Liver (tissue), 3 donors: ENCODE measurements at regions not wholly inside any gene's neighbourhood (a gene's known extent, or its start where the extent isn't known, plus 50 kb on each side); places are given as distances from the start of the nearest gene placed in this dataset.

ENCODE experiments used
- CTCF ChIP-seq: fragments of 150-350 bp; IDR thresholded peaks from 2 replicates; pipeline ENCODE4 v1.5.1; 2017; ENCODE audit warnings: improper control_type of control experiment, low read depth, low read length; ENCODE audit not compliant: missing input control
- EGR1 ChIP-seq, 2 donors: IDR thresholded peaks; 2 replicates each; pipeline ENCODE4 v1.6.1; 2016 to 2018; ENCODE audit warnings: antibody characterized with exemption in 2 of 2, low read depth in 2 of 2
- FOXA1 ChIP-seq: IDR thresholded peaks from 2 replicates; pipeline ENCODE4 v1.6.1; 2016; ENCODE audit warnings: antibody characterized with exemption
- GABPA ChIP-seq, 2 donors: IDR thresholded peaks in 1 of 2; conservative IDR thresholded peaks in 1 of 2; 2 replicates each; pipeline ENCODE4 v1.6.1; 2016; ENCODE audit warnings: antibody characterized with exemption in 2 of 2, mild to moderate bottlenecking in 1 of 2, moderate library complexity in 1 of 2
- HNF4G ChIP-seq: IDR thresholded peaks from 2 replicates; pipeline ENCODE4 v1.6.1; 2016; ENCODE audit warnings: antibody characterized with exemption
- JUND ChIP-seq, 2 donors: IDR thresholded peaks; 2 replicates each; pipeline ENCODE4 v1.6.1; 2016; ENCODE audit warnings: antibody characterized with exemption in 2 of 2
- MAX ChIP-seq: IDR thresholded peaks from 2 replicates; pipeline ENCODE4 v1.6.1; 2016; ENCODE audit warnings: antibody characterized with exemption
- RAD21 ChIP-seq, 2 donors: IDR thresholded peaks; 2 replicates each; pipeline ENCODE4 v1.6.1; 2016; ENCODE audit warnings: antibody characterized with exemption in 2 of 2, mild to moderate bottlenecking in 2 of 2
- REST ChIP-seq: IDR thresholded peaks from 2 replicates; pipeline ENCODE4 v1.6.1; 2016; ENCODE audit warnings: antibody characterized with exemption, mild to moderate bottlenecking
- RXRA ChIP-seq, 2 donors: IDR thresholded peaks; 2 replicates each; pipeline ENCODE4 v1.6.1; 2017 to 2018; ENCODE audit warnings: antibody characterized with exemption in 2 of 2, mild to moderate bottlenecking in 1 of 2
- SP1 ChIP-seq: IDR thresholded peaks from 2 replicates; pipeline ENCODE4 v1.6.1; 2018; ENCODE audit warnings: antibody characterized with exemption, mild to moderate bottlenecking
- TAF1 ChIP-seq: conservative IDR thresholded peaks from 2 replicates; pipeline ENCODE4 v1.6.1; 2016; ENCODE audit warnings: antibody characterized with exemption, mild to moderate bottlenecking
- YY1 ChIP-seq: IDR thresholded peaks from 2 replicates; pipeline ENCODE4 v1.6.1; 2016; ENCODE audit warnings: antibody characterized with exemption, mild to moderate bottlenecking
- ZBTB33 ChIP-seq: IDR thresholded peaks from 2 replicates; pipeline ENCODE4 v1.6.1; 2016; ENCODE audit warnings: antibody characterized with exemption
- donor health status: healthy.
- donor health status: healthy.

- TF ChIP-seq CTCF: no peak
- no peak for TF ChIP-seq FOXA1
- TF ChIP-seq SP1: no peak
- no peak for TF ChIP-seq YY1
- no peak for TF ChIP-seq REST
- TF ChIP-seq HNF4G: no peak
- TF ChIP-seq ZBTB33: no peak
- TF ChIP-seq MAX: no peak
- no peak for TF ChIP-seq RAD21 (IDR thresholded peaks at IDR 0.05)
- TF ChIP-seq TAF1: no peak
- no peak for TF ChIP-seq EGR1 (IDR thresholded peaks at IDR 0.05; ENCODE audit: low read depth in 2 of 2)
- no peak for TF ChIP-seq JUND (IDR thresholded peaks at IDR 0.05)
- no peak for TF ChIP-seq RXRA (IDR thresholded peaks at IDR 0.05)
- TF ChIP-seq GABPA (IDR thresholded peaks at IDR 0.05 in 1 of 2, conservative IDR thresholded peaks at IDR 0.05 in 1 of 2): no peak
Observed at GRCh38 chr17:36808180-36808661, 129.1 kb upstream of the LHX1 start.
